CD14-positive monocyte (primary cell): ENCODE measurements at regions not wholly inside any gene's neighbourhood (a gene's known extent, or its start where the extent isn't known, plus 50 kb on each side); places are given as distances from the start of the nearest gene placed in this dataset.

Source experiments
- DNase-seq, 3 donors: peaks; one replicate each; pipeline ENCODE4 v3.0.0-alpha.2; 2011 to 2022
- H2AFZ ChIP-seq: 2 replicates; pipeline ENCODE4 v1.6.0; 2012; ENCODE audit warnings: mild to moderate bottlenecking, low read depth, low read length, inconsistent platforms; ENCODE audit not compliant: insufficient read depth, poor library complexity, severe bottlenecking
- H3K27ac ChIP-seq, 2 donors: 1 replicate in 1 of 2; 2 replicates in 1 of 2; pipeline ENCODE4 v1.5.1; 2012 to 2013; ENCODE audit warnings: low read length in 2 of 2, control low read depth in 1 of 2, inconsistent platforms in 1 of 2, low read depth in 1 of 2, mild to moderate bottlenecking in 1 of 2
- H3K27me3 ChIP-seq, 2 donors: one replicate each; pipeline versions ENCODE4 v1.6.0 to v1.6.1; 2011 to 2013; ENCODE audit warnings: low read length in 2 of 2; ENCODE audit not compliant: control insufficient read depth in 2 of 2, insufficient read depth in 2 of 2
- H3K36me3 ChIP-seq, 2 donors: replicated peaks in 1 of 2; 1 replicate in 1 of 2; 2 replicates in 1 of 2; pipeline versions ENCODE4 v1.5.1 to v1.6.1; 2012 to 2013; ENCODE audit warnings: low read length in 2 of 2, control low read depth in 1 of 2, inconsistent platforms in 1 of 2, mild to moderate bottlenecking in 1 of 2; ENCODE audit not compliant: insufficient read depth in 2 of 2, control insufficient read depth in 1 of 2
- H3K4me1 ChIP-seq, 2 donors: 1 replicate in 1 of 2; 2 replicates in 1 of 2; pipeline versions ENCODE4 v1.5.1 to v1.6.1; 2012 to 2013; ENCODE audit warnings: low read length in 2 of 2, control low read depth in 1 of 2, inconsistent platforms in 1 of 2, mild to moderate bottlenecking in 1 of 2, moderate library complexity in 1 of 2; ENCODE audit not compliant: insufficient read depth in 2 of 2, control insufficient read depth in 1 of 2
- H3K4me2 ChIP-seq: replicated peaks from 2 replicates; pipeline ENCODE3; 2012; ENCODE audit warnings: low read length, moderate library complexity, mild to moderate bottlenecking; ENCODE audit not compliant: poor library complexity, severe bottlenecking; ENCODE audit errors: extremely low read depth
- H3K4me3 ChIP-seq, 3 experiments: fragments of 200-600 bp in 1 of 3; sonication (generic) in 1 of 3; replicated peaks in 1 of 3; 1 replicate in 2 of 3; 2 replicates in 1 of 3; pipeline ENCODE4 v1.5.1; 2011 to 2013; ENCODE audit warnings: low read length in 3 of 3, mild to moderate bottlenecking in 3 of 3, control low read depth in 2 of 3, low read depth in 2 of 3, inconsistent platforms in 1 of 3, moderate library complexity in 1 of 3
- H3K79me2 ChIP-seq: 2 replicates; pipeline ENCODE4 v1.6.0; 2012; ENCODE audit warnings: mild to moderate bottlenecking, control low read depth, inconsistent platforms, low read length, moderate library complexity; ENCODE audit not compliant: insufficient read depth
- H3K9ac ChIP-seq: 2 replicates; pipeline ENCODE4 v1.6.0; 2017; ENCODE audit warnings: low read length, mild to moderate bottlenecking; ENCODE audit not compliant: insufficient read depth, poor library complexity, severe bottlenecking
- H3K9me3 ChIP-seq, 2 donors: replicated peaks in 1 of 2; 1 replicate in 1 of 2; 2 replicates in 1 of 2; pipeline versions ENCODE4 v1.5.1 to v1.6.1; 2012 to 2013; ENCODE audit warnings: low read length in 2 of 2, control low read depth in 1 of 2; ENCODE audit not compliant: control insufficient read depth in 1 of 2, insufficient read depth in 1 of 2
- H4K20me1 ChIP-seq: 2 replicates; pipeline ENCODE4 v1.6.0; 2012; ENCODE audit warnings: mild to moderate bottlenecking, low read length, control low read depth, moderate library complexity; ENCODE audit not compliant: insufficient read depth
- H3K27ac Mint-ChIP-seq, 7 donors: one replicate each; pipeline ENCODE4 v1.8.0; 2020; ENCODE audit warnings: mild to moderate bottlenecking in 7 of 7, mixed read lengths in 7 of 7, moderate library complexity in 6 of 7, inconsistent platforms in 2 of 7
- H3K27me3 Mint-ChIP-seq, 3 donors: one replicate each; pipeline ENCODE4 v1.8.0; 2021 to 2022; ENCODE audit warnings: low read depth in 3 of 3, mild to moderate bottlenecking in 3 of 3, mixed read lengths in 3 of 3, moderate library complexity in 3 of 3, inconsistent platforms in 1 of 3
- H3K36me3 Mint-ChIP-seq, 2 donors: one replicate each; pipeline ENCODE4 v1.8.0; 2020; ENCODE audit warnings: mixed read lengths in 2 of 2, inconsistent platforms in 1 of 2, mild to moderate bottlenecking in 1 of 2
- H3K4me1 Mint-ChIP-seq: one replicate; pipeline ENCODE4 v1.8.0; 2020; ENCODE audit warnings: mild to moderate bottlenecking, mixed read lengths
- H3K4me3 Mint-ChIP-seq, 2 donors: one replicate each; pipeline ENCODE4 v1.8.0; 2020; ENCODE audit warnings: mild to moderate bottlenecking in 2 of 2, mixed read lengths in 2 of 2, moderate library complexity in 1 of 2
- H3K9me3 Mint-ChIP-seq, 7 donors: one replicate each; pipeline ENCODE4 v1.8.0; 2020 to 2022; ENCODE audit warnings: mixed read lengths in 7 of 7, mild to moderate bottlenecking in 6 of 7, moderate library complexity in 6 of 7, inconsistent platforms in 2 of 7
- WGBS: methylation state at CpG from one replicate; pipeline ENCODE4 v1.1.5; 2013; ENCODE audit warnings: missing lambda C conversion rate; ENCODE audit not compliant: insufficient coverage; 5-methylcytosine and 5-hydroxymethylcytosine counted together
- intact Hi-C, 2 donors: fragments of 100-400 bp; cut with micrococcal nuclease; formaldehyde crosslinking; loops; one replicate each; pipeline versions ENCODE4 v1.15.0 to v1.15.1; 2023
- TF ChIP-seq, protein P1 (sequence below): fragments of 200-600 bp; IDR thresholded peaks from one replicate; pipeline ENCODE4 v1.8.0; 2022; ENCODE audit warnings: antibody characterized with exemption, mild to moderate bottlenecking

DNA sequence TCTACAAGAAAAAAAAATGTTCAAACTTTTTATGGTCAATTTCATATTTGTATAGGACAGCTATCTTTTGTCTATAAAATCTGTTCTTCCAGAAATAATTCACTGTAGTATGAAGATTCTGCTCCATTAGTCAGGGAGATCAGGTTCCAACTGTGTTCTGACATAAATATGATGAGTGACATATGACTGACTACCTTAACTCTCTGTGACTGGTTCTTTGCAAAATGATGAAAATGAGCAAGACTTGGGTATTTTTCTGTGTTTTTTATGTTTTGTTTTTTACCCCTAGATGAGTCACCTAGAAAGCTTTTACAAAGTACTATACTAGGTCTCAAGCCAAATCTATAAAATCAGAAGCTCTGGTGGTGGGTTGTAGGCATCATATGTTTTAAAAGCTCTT lies 229.6 kb downstream of the MMUT start:
- intact Hi-C loops = no loop called here
- no peaks in the 10 kb centered on the region for H3K36me3 Mint-ChIP-seq
- no peaks in the 10 kb centered on the region for H4K20me1 ChIP-seq

DNA sequence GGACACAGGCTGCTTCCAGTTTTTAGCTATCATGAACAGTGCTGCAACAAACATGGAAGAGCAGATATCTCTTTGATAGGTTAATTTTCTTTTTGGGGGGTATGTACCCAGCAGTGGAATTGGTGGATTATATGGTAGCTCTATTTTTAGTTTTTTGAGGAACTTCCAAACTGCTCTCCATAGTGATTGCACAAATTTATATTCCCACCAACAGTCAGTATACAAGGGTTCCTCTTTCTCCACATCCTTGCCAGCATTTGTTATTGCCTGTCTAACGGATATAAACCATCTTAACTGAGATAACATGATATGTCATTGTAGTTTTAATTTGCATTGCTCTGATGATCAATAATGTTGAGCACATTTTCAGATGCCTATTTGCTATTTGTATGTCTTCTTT lies 237.6 kb downstream of the MMUT start:
- H3K4me3 ChIP-seq = no peak overlapping the region
- Mint-ChIP-seq H3K4me1 (no peaks in the 10 kb centered on the region), H3K36me3 (no peaks in the 10 kb centered on the region), H3K27me3 (no peaks in the 10 kb centered on the region), H3K4me3 (no peak overlapping the region), H3K27ac (no peak overlapping the region), H3K9me3 (peaks cover 3 to 12% (median 7%) of the 10 kb centered on the region in 7 donors)
- TF ChIP-seq, protein P1, sequence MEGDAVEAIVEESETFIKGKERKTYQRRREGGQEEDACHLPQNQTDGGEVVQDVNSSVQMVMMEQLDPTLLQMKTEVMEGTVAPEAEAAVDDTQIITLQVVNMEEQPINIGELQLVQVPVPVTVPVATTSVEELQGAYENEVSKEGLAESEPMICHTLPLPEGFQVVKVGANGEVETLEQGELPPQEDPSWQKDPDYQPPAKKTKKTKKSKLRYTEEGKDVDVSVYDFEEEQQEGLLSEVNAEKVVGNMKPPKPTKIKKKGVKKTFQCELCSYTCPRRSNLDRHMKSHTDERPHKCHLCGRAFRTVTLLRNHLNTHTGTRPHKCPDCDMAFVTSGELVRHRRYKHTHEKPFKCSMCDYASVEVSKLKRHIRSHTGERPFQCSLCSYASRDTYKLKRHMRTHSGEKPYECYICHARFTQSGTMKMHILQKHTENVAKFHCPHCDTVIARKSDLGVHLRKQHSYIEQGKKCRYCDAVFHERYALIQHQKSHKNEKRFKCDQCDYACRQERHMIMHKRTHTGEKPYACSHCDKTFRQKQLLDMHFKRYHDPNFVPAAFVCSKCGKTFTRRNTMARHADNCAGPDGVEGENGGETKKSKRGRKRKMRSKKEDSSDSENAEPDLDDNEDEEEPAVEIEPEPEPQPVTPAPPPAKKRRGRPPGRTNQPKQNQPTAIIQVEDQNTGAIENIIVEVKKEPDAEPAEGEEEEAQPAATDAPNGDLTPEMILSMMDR = no peak
- H3K79me2 ChIP-seq = no peaks in the 10 kb centered on the region
- no peaks in the 10 kb centered on the region for H3K27me3 ChIP-seq
- WGBS = no CpG with 5 or more reads among the region's 1 CpG
- H4K20me1 ChIP-seq = no peaks in the 10 kb centered on the region
- peaks cover 3 to 8% of the 10 kb centered on the region in 2 donors for H3K9me3 ChIP-seq
- H2AFZ ChIP-seq = no peak overlapping the region
- H3K27ac ChIP-seq = no peak overlapping the region
- intact Hi-C loops = no loop called here
- no peak overlapping the region for H3K9ac ChIP-seq
- no peak for DNase-seq
- no peaks in the 10 kb centered on the region for H3K36me3 ChIP-seq
- no peaks in the 10 kb centered on the region for H3K4me1 ChIP-seq
- no peak overlapping the region for H3K4me2 ChIP-seq

More for the DNA sequence above, 229.6 kb downstream of the MMUT start:
- no peak overlapping the region for H2AFZ ChIP-seq
- Mint-ChIP-seq H3K4me1 (no peaks in the 10 kb centered on the region), H3K27ac (no peak overlapping the region), H3K27me3 (no peaks in the 10 kb centered on the region), H3K9me3 (peaks cover 0 to 13% (median 6%) of the 10 kb centered on the region in 7 donors), H3K4me3 (no peak overlapping the region)
- no peak overlapping the region for H3K27ac ChIP-seq
- H3K79me2 ChIP-seq = no peaks in the 10 kb centered on the region
- H3K27me3 ChIP-seq = no peaks in the 10 kb centered on the region
- no peak overlapping the region for H3K4me3 ChIP-seq
- no peaks in the 10 kb centered on the region for H3K4me1 ChIP-seq
- no peak overlapping the region for H3K4me2 ChIP-seq
- DNase-seq = no peak
- TF ChIP-seq, protein P1 = no peak
- H3K9ac ChIP-seq = no peak overlapping the region
- no peaks in the 10 kb centered on the region for H3K36me3 ChIP-seq
- peaks cover 22 to 24% of the 10 kb centered on the region in 2 donors for H3K9me3 ChIP-seq
